Tongue (tissue), 1 donor: ENCODE measurements at regions not wholly inside any gene's neighbourhood (a gene's known extent, or its start where the extent isn't known, plus 50 kb on each side); places are given as distances from the start of the nearest gene placed in this dataset.

Experiments
- DNase-seq: peaks from one replicate; pipeline ENCODE4 v3.0.0-alpha.2; 2015

- peak; percentile 5 for DNase-seq
These were observed 200.7 kb downstream of the RAMP3 start for GRCh38 chr7:45358287-45358686.

GRCh38 chr7:45359250-45359649 is 201.7 kb downstream of the RAMP3 start:
- no peak for DNase-seq

GRCh38 chr7:45359776-45360175 is 202.2 kb downstream of the RAMP3 start:
- peak; percentile 27 for DNase-seq

- DNase-seq, result no peak
These were observed 206.1 kb downstream of the RAMP3 start for GRCh38 chr7:45363669-45364068.

- DNase-seq, result no peak
These were observed 207.8 kb downstream of the RAMP3 start for GRCh38 chr7:45365341-45365740.

- DNase-seq, result no peak
These were observed 207.7 kb upstream of the ADCY1 start for GRCh38 chr7:45366475-45366874.

GRCh38 chr7:45367026-45367425 is 207.1 kb upstream of the ADCY1 start:
- DNase-seq, result no peak

GRCh38 chr7:45368129-45368807 is 205.9 kb upstream of the ADCY1 start:
- no peak for DNase-seq

GRCh38 chr7:45384499-45384898 is 189.7 kb upstream of the ADCY1 start:
- DNase-seq, result no peak

GRCh38 chr7:45387837-45388236 is 186.3 kb upstream of the ADCY1 start:
- DNase-seq, result no peak

GRCh38 chr7:45389073-45389872 is 184.9 kb upstream of the ADCY1 start:
- peak; percentile 14 for DNase-seq

GRCh38 chr7:45390180-45390579 is 184.0 kb upstream of the ADCY1 start:
- DNase-seq, result no peak

GRCh38 chr7:45390731-45391130 is 183.4 kb upstream of the ADCY1 start:
- DNase-seq, result no peak

- no peak for DNase-seq
These were observed 182.3 kb upstream of the ADCY1 start for GRCh38 chr7:45391618-45392451.

GRCh38 chr7:45394117-45394708 is 180.0 kb upstream of the ADCY1 start:
- no peak for DNase-seq

GRCh38 chr7:45399069-45399468 is 175.1 kb upstream of the ADCY1 start:
- no peak for DNase-seq

GRCh38 chr7:45400680-45401079 is 173.5 kb upstream of the ADCY1 start:
- DNase-seq, result no peak

- no peak for DNase-seq
These were observed 173.0 kb upstream of the ADCY1 start for GRCh38 chr7:45401155-45401554.

GRCh38 chr7:45401851-45402250 is 172.3 kb upstream of the ADCY1 start:
- DNase-seq, result no peak

- DNase-seq, result no peak
These were observed 171.5 kb upstream of the ADCY1 start for GRCh38 chr7:45402480-45403218.

GRCh38 chr7:45404622-45405021 is 169.5 kb upstream of the ADCY1 start:
- no peak for DNase-seq
